GM23248 (cell line): ENCODE measurements at regions not wholly inside any gene's neighbourhood (a gene's known extent, or its start where the extent isn't known, plus 50 kb on each side); places are given as distances from the start of the nearest gene placed in this dataset.
A peak's percentile ranks its signal among the peaks of the same experiment; 100 is the strongest.

ENCODE experiments used
- DNase-seq: peaks from one replicate; pipeline ENCODE4 v3.0.0-alpha.2; 2015
- H2AFZ ChIP-seq: fragments of 200-600 bp; sonication (generic); 2 replicates; pipeline ENCODE4 v1.6.1; 2016; ENCODE audit warnings: antibody characterized with exemption
- H3F3A ChIP-seq: fragments of 200-600 bp; sonication (generic); 2 replicates; pipeline ENCODE4 v1.6.1; 2016; ENCODE audit warnings: mild to moderate bottlenecking, antibody characterized with exemption, mixed run types; ENCODE audit not compliant: insufficient read depth
- H3K27ac ChIP-seq: fragments of 200-600 bp; sonication (generic); 2 replicates; pipeline ENCODE4 v1.5.1; 2016; ENCODE audit warnings: mild to moderate bottlenecking
- H3K27me3 ChIP-seq: fragments of 200-600 bp; sonication (generic); replicated peaks from 2 replicates; pipeline ENCODE4 v1.6.1; 2016; ENCODE audit warnings: mild to moderate bottlenecking; ENCODE audit not compliant: insufficient read depth
- H3K36me3 ChIP-seq: fragments of 200-600 bp; sonication (generic); 2 replicates; pipeline ENCODE4 v1.6.1; 2016; ENCODE audit warnings: low read depth, mild to moderate bottlenecking
- H3K4me1 ChIP-seq: fragments of 200-600 bp; sonication (generic); 2 replicates; pipeline ENCODE4 v1.6.1; 2016; ENCODE audit warnings: mild to moderate bottlenecking; ENCODE audit not compliant: insufficient read depth
- H3K4me2 ChIP-seq: fragments of 200-600 bp; sonication (generic); one replicate; pipeline ENCODE4 v1.6.1; 2016; ENCODE audit warnings: mild to moderate bottlenecking; ENCODE audit not compliant: unreplicated experiment
- H3K4me3 ChIP-seq: fragments of 200-600 bp; sonication (generic); 2 replicates; pipeline ENCODE4 v1.5.1; 2016; ENCODE audit warnings: mild to moderate bottlenecking
- H3K79me2 ChIP-seq: fragments of 200-600 bp; sonication (generic); 2 replicates; pipeline ENCODE4 v1.6.1; 2016; ENCODE audit warnings: mild to moderate bottlenecking; ENCODE audit not compliant: insufficient read depth
- H3K9ac ChIP-seq: fragments of 200-600 bp; sonication (generic); 2 replicates; pipeline ENCODE4 v1.6.1; 2016; ENCODE audit warnings: mild to moderate bottlenecking
- H3K9me2 ChIP-seq: fragments of 200-600 bp; sonication (generic); 2 replicates; pipeline ENCODE4 v1.6.1; 2016; ENCODE audit warnings: mixed run types, mild to moderate bottlenecking, moderate library complexity; ENCODE audit not compliant: insufficient read depth
- H3K9me3 ChIP-seq: fragments of 200-600 bp; sonication (generic); one replicate; pipeline ENCODE4 v1.6.1; 2017; ENCODE audit warnings: low read depth
- H4K20me1 ChIP-seq: fragments of 200-600 bp; sonication (generic); 2 replicates; pipeline ENCODE4 v1.6.0; 2016; ENCODE audit not compliant: insufficient read depth
- EZH2 ChIP-seq: fragments of 200-600 bp; sonication (generic); IDR thresholded peaks from 2 replicates; pipeline ENCODE4 v1.6.1; 2018; ENCODE audit warnings: antibody characterized with exemption, mild to moderate bottlenecking; ENCODE audit not compliant: insufficient read depth, poor library complexity, severe bottlenecking
- EZH2phosphoT487 ChIP-seq: fragments of 200-600 bp; sonication (generic); IDR thresholded peaks from 2 replicates; pipeline ENCODE4 v1.6.1; 2018; ENCODE audit warnings: antibody characterized with exemption, moderate library complexity, mild to moderate bottlenecking, low read depth; ENCODE audit not compliant: insufficient read depth
- WGBS, 2 experiments: methylation state at CpG; one replicate each; pipeline ENCODE4 v1.1.6; 2015 to 2017; ENCODE audit warnings: low lambda C conversion rate in 2 of 2, low coverage in 1 of 2; ENCODE audit errors: missing lambda C conversion rate in 2 of 2; 5-methylcytosine and 5-hydroxymethylcytosine counted together
- in situ Hi-C: fragments of 300-500 bp; cut with MboI; formaldehyde crosslinking; loops from 2 replicates; pipeline ENCODE4 v1.15.0; 2020

- Histone ChIP-seq H3K79me2 (no peaks in the 10 kb centered on the region), H3K27ac (no peak overlapping the region), H4K20me1 (no peaks in the 10 kb centered on the region), H3K27me3 (no peaks in the 10 kb centered on the region), H3F3A (no peaks in the 10 kb centered on the region), H3K9me3 (no peaks in the 10 kb centered on the region), H2AFZ (no peak overlapping the region), H3K4me3 (no peak overlapping the region), H3K9me2 (no peaks in the 10 kb centered on the region), H3K4me1 (no peaks in the 10 kb centered on the region), H3K4me2 (no peak overlapping the region), H3K9ac (no peak overlapping the region), H3K36me3 (no peaks in the 10 kb centered on the region)
- in situ Hi-C loops = no loop called here
- DNase-seq = no peak
- TF ChIP-seq EZH2 (no peak), EZH2phosphoT487 (no peak)
- WGBS, 2 experiments = 31 to 32% methylated on average over 11 of the region's 11 CpGs
Measured at GRCh38 chr4:189771696-189772361, 168.8 kb upstream of the FRG1 start.

- no peaks in the 10 kb centered on the region for H3K4me1 ChIP-seq
- no peak overlapping the region for H3K9ac ChIP-seq
- no peaks in the 10 kb centered on the region for H3K36me3 ChIP-seq
- H3K79me2 ChIP-seq = no peaks in the 10 kb centered on the region
- no peak overlapping the region for H2AFZ ChIP-seq
- H3K4me3 ChIP-seq = no peak overlapping the region
- no peak overlapping the region for H3K4me2 ChIP-seq
- no peaks in the 10 kb centered on the region for H3K27me3 ChIP-seq
- in situ Hi-C loops = no loop called here
- 5 to 8% methylated on average over 6 of the region's 6 CpGs for WGBS, 2 experiments
- DNase-seq = peak; percentile 19
- H4K20me1 ChIP-seq = no peaks in the 10 kb centered on the region
- TF ChIP-seq EZH2 (no peak), EZH2phosphoT487 (no peak)
- H3K9me2 ChIP-seq = no peaks in the 10 kb centered on the region
- no peaks in the 10 kb centered on the region for H3K9me3 ChIP-seq
- no peaks in the 10 kb centered on the region for H3F3A ChIP-seq
- no peak overlapping the region for H3K27ac ChIP-seq
Measured at GRCh38 chr4:189773909-189774308, 166.8 kb upstream of the FRG1 start.

- Histone ChIP-seq H3K79me2 (no peaks in the 10 kb centered on the region), H3K9ac (no peak overlapping the region), H3K4me2 (no peak overlapping the region), H3K9me3 (no peaks in the 10 kb centered on the region), H3F3A (no peaks in the 10 kb centered on the region), H3K36me3 (no peaks in the 10 kb centered on the region), H3K27me3 (no peaks in the 10 kb centered on the region), H4K20me1 (no peaks in the 10 kb centered on the region), H3K27ac (no peak overlapping the region), H3K4me3 (no peak overlapping the region), H3K9me2 (no peaks in the 10 kb centered on the region), H3K4me1 (no peaks in the 10 kb centered on the region), H2AFZ (no peak overlapping the region)
- TF ChIP-seq EZH2phosphoT487 (no peak), EZH2 (no peak)
- no peak for DNase-seq
- WGBS, 2 experiments = 23% methylated on average over 7 of the region's 7 CpGs
- in situ Hi-C loops = no loop called here
Measured at GRCh38 chr4:189779281-189779980, 161.2 kb upstream of the FRG1 start.

- Histone ChIP-seq H3K4me2 (no peak overlapping the region), H3K36me3 (no peaks in the 10 kb centered on the region), H3K9ac (no peak overlapping the region), H3K9me3 (no peaks in the 10 kb centered on the region), H3F3A (no peaks in the 10 kb centered on the region), H3K79me2 (no peaks in the 10 kb centered on the region), H4K20me1 (no peaks in the 10 kb centered on the region), H3K27ac (no peak overlapping the region), H3K4me1 (no peaks in the 10 kb centered on the region), H2AFZ (no peak overlapping the region), H3K27me3 (no peaks in the 10 kb centered on the region), H3K4me3 (no peak overlapping the region), H3K9me2 (no peaks in the 10 kb centered on the region)
- TF ChIP-seq EZH2 (no peak), EZH2phosphoT487 (no peak)
- DNase-seq = no peak
- WGBS, 2 experiments = 13 to 16% methylated on average over 5 of the region's 5 CpGs
- in situ Hi-C loops = no loop called here
Measured at GRCh38 chr4:189780391-189780790, 160.3 kb upstream of the FRG1 start.
